NCI-H2196 treated with DMSO at 0.1 percent for 48 hours (cell line): ENCODE measurements at regions not wholly inside any gene's neighbourhood (a gene's known extent, or its start where the extent isn't known, plus 50 kb on each side); places are given as distances from the start of the nearest gene placed in this dataset.

Source experiments
- DNase-seq: peaks from one replicate; lab custom pipeline; 2025; ENCODE audit not compliant: unreplicated experiment; lab: John Stamatoyannopoulos, UW

DNA sequence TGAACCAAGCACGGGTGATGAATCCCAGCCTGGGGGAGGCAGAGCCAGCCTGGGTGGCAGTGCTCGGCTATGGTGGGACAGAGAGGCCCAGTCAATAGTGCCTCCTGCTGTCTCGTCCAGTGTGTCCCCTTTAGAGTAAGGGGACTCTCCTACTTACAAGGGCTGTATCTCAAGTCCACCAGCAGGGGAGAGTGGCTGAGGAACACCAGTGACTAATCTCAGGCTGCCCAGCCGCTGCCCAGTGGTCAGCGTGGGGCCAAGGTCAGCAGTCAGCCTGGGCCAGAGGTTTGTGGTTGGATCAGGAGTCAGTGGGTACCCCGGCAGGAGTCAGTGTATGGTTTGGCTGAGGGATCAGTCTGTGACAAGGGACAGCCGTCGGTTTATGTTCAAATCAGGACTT is 109.2 kb upstream of the RUNX3 start:
- DNase-seq: no peak

DNA sequence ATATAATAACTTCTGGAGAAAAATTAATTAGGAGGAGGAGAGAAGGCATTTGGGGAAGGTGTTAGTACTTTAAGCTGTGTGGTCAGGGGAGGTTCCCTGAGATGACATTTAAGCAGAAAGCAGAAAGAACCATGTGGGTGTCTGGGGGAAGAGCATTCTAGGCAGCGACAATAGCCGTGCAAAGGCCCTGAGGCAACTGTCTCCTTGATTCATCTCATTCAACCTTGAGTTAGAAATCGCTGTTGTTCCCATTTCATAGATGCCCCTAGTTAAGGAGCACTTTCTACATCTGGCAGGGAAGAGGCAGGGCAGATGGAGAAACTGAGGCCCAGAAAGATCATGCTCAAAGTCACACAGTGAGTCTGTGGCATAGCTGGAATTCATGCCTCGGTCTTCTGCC is 108.6 kb upstream of the RUNX3 start:
- DNase-seq: no peak

DNA sequence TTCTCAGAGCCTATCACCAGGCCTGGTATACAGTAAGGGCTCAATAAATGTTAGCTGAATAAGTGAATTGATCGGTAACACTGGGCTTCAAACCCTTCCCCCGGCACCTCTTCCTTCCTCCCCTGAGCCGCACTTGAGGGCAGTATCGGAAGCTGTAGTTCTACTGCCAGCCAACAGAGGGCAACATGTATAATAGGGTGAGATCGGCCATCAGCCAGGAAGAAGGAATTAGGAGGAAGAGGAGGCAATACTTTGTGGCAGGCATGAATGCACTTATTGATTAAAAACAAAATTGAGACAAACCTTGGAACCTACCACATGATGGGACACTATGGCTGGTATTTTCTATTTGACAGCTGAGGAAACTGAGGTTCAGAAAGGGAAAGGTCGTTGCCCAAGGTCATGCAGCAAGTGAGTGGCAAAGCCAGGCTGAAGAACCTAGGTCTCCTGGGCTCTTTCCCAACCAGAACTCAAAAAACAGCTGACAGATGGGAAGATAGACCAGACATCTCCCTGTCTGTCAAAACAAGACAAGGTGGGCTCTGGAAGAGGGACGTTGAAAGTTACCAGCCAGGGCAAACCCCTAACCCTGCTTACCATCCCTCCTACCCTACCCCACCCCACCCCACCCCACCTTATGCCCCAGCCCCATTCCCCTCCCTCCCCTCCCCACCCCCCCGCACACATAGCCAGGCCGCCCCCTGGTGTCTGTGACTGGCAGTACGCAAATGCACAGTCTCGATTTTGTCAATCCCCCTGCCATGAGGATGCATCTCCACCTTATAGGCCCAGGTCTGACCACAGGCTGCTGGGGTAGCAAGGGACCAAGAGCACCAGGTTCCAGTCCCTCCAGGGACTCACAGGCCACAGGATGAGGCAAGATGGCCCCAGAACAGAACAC is 107.3 kb upstream of the RUNX3 start:
- DNase-seq: no peak

DNA sequence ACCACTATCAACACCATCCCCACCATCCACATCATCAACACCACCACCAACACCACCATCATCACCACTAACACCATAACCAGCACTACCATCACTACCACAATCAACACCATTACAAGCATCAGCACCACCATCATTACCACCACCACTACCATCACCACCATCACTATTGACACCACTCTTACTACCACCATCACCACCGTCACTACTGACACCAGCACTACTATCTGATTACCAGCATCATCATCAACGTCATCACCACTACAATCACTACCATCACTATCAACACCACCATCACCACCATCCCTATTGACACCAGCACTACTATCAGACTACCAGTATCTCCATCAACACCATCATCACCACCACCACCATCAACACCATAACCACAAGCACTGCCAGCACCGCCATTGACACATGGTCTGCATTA is 106.1 kb upstream of the RUNX3 start:
- no peak for DNase-seq

DNA sequence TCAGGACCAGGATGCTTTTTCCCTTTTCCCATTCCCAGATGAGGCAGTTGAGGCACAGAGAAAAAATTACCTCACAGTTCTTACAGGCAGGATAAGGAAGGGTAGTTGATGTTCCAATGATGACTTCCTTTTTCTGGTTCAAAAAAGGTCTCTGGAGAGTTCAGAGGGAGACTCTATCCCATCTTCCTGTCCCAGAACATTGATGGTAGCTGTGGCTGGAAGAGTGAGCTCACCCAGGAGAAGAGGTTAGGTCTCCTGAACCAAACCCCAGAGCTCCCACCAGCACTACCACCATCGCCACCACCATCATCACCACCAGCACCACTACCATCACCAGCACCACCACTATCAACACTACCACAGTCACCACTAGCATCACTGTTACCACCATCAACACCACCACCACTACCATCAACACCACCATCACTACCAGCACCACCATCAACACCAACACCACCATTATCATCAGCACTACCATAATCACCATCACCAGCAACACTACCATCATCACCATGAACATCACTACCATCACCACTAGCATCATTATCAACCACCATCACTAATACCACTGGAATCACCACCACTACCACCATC is 105.5 kb upstream of the RUNX3 start:
- DNase-seq: no peak

DNA sequence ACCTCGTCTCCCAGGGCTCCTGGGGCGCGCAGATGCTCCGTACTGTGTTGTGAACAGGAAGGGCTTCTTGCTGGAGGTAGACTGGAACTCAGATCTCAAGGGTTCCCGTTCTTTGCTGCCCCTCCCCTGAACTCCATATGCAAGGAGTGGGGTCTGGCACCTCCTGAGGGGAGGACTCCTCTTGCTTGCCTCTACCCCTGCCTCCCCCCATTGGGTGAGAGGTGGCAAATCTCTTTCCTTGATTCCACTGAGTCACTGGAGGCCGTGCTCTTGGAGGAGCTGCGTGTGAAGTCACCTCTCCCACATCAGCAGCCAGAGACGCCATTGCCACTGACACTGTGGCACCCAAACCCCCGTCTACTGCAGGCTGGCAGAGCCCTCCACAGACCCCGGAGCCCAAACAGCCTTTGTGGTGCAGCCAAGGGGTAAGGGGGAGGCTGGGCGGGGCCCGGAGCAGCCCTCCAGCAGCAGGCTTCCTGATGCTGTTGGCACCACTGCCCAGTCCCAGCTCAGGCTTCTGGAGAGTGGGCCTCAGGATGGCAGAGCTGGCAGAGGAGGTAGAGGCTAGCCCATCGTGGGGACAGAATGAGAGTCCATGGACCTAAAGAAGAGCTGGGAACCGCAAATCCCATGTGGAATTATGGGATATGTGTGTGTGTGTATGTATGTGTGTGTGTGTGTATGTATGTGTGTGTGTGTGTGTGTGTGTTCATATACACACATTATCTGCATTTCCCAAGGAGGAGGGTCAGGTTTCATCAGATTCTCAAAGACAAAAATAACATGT is 104.9 kb upstream of the RUNX3 start:
- no peak for DNase-seq

DNA sequence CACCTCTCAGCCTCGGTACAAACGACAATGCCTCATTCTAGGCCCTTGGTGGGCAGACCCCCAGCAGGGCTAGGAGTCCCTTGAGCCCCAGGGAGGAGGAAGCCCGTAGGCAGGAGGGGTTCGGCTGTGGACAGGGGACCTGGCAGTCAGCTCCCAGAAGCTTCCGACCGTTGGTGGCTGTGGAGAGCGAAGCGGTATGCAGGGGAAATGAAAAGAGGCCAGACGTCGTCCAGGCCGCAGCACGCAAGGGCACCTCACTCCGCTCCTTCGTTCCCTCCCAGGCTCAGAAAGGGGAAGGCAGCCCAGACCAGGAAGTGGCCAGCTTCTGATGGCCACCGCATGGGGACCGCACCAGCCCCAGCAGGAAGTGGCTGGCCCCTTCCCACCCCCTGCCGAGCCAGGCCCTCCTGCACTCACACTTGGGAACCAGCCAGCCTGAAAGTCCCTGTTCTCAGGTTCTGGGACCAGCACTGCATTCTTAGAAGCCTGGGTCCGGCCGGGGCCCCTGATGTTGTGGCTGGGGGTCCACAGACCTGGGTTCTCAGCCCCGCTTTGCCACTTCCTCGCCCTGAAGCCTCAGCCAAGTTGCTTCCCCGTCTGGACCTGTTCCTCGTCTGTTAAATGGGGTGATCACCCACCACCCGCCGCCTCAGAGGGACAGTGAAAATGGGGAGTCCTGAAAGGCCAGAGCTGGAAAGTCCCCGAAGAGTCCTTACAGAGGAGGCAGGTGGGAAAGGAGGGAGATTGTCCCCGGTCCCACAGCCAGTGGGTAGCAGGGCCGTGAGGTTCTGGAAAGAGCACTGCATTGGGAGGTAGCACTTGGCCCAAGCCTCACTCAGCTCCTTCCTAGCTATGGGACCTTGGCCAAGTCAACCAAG is 104.0 kb upstream of the RUNX3 start:
- DNase-seq: no peak

DNA sequence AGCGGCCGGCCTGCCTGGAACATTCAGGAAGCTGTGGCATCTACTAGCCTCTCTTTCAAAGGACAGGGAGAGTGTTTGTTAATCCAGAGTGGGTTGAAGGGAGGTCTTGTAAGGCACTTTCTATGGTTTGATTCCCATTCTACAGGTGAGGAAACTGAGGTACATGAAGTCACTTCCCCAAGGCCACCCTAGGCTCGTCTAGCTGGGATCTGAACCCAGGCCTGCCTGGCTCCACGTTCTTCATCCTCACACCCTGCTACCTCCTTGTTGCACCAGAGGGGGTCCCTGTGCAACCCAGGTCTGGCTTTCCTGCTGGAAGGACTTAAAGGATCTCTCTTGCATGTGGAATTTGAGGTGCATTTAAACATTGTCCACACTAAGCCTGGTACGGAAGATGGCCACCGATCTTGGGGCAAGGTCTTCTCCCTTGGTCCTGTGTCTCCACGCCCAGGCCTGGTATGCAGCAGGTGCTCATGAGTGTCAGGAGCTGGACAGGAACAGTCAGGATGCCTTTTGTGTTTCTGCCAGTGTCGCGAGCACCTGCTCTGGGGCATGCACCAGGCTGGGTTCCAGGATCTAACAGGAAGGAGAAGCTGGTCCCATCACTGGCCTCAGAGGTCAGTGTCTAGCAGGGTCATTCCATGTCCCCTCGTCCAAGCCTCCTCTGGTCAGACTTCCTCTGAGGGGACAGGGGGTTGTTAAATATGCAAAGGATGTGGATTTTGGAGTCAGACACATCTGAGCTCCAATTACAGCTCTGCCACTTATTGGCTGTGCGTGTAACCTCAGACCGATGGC is 103.2 kb upstream of the RUNX3 start:
- no peak for DNase-seq

DNA sequence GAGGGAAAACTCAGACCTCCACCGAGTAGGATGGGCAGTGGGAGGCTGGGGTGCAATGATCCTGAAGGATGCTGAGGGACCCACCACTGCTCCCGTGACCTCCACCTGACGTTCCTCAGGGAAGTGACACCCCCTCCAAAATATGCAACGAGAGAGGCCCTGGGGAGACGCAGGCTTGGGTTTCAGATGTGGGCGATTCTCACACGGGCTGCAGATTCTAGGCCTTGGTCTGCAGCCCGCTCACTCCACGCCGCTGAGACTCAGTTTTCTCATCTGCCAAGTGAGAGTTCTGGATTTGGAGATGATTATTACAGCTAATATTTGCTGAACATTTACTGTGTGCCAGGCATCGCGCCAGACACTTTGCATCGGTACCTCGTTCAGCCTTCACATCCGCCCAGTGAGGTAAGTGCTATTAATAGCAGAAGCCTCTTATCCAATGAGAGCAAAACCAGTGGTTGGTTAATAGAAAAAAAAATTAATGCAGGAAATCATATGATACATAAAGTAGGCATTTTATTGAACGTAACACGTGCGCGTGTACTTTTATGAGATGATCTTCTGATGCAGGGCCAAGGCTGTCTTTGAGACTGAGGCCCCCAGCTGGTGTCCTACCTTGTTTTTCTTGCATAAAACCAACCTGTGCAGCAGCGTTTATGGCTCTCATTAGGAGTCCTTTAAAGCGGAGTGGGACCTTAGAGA is 102.0 kb upstream of the RUNX3 start:
- peak; percentile 79 for DNase-seq

DNA sequence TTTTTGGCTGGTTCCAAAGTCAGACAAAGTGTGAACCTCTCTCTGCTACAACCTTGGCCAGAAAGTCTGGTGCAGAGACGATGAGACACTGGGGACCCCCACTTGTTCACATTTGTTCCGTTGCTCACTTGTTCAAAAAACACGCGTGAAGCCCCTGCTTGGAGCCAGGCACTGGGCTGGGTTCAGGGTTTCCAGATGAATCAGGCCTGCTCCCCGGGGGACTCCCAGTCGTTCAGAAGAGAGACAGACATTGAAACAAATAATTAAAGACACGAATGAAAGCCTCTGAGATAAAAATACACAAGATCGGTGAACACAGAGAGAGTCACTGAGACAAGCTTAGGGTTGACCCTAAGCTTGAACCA is 101.5 kb upstream of the RUNX3 start:
- no peak for DNase-seq

DNA sequence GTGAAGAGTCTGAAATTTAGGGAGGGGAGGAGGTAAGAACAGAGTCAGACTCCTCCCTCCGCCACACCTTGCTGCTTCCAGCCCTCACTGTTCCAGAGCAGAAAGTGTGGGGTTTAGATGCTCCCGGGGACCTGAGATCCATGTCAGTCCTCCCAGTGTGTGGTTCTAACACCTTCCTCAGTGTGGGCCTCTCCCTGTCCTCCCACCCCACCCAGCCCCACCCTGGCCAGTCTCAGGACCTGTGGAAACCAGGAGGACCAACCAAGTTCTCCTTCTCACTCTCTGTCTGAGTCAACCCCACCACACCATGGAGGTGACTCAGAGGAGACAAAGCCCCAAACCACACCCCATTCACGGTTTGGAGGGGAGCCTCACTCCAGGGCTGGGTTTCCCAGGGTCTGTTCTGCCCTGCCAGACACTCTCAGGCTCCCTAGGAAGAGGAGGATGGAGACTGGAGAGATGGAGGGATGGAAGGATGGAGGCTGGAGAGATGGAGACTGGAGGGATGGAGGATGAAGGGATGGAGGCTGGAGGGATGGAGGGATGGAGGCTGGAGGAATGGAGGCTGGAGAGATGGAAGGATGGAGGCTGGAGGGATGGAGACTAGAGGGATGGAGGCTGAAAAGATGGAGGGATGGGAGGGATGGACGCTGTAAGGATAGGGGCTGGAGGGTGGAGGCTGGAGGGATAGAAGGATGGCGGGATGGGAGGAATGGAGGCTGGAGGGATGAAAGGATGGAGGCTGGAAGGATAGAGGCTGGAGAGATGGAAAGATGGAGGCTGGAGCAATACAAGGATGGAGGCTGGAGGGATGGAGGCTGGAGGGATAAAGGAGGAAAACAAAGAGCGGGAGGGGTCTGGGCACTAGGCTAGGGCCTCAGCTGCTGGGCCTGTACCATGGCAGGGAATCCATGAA is 100.9 kb upstream of the RUNX3 start:
- no peak for DNase-seq

DNA sequence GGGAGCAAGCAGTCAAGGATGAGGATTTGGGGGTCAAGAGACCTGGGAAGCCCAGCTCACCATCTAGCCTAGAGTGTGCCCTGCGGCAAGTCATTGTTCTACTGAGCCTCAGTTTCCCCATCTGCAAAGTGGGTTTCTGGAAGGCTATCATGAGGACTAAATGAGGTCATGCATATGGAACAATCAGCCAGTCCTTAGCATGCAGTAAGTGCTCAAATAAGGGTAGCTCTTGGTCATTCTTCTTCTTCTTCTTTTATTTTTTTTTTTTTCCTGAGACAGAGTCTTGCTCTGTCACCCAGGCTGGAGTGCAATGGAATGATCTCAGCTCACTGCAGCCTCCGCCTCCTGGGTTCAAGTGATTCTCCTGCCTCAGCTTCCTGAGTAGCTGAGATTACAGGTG is 99.9 kb upstream of the RUNX3 start:
- no peak for DNase-seq

DNA sequence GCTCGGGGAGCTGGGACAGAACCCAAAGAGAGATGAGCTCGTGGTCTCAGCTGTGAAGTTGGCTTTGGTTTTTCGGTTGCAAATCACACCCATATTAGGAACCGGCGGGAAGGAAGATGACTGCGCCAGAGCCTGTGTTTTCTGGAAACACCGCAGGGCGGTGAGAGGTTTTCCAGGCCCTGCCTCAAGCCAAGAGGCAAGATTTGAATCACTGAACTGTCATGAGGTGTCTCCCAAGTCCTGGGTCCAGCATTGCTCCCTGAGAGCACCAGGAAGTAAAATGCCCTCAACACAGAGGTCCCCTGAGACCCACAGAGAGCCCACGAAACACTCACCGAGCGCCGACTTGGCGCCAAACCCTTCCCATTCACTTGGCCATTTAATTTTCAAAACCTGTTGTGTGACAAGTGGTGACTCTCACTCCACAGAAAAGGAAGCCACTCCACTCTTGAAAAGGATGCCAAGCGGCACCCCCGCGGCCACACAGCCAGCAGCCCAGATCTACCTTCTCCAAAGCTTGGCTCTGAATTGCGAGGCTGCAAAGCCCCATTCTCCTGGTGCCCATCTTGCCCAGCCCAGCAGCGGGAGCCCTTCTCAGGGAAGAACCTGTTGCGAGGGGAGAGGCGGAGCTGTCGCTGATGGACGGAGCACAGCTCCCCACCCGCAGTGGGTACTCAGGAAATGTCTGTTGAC is 99.0 kb upstream of the RUNX3 start:
- no peak for DNase-seq

DNA sequence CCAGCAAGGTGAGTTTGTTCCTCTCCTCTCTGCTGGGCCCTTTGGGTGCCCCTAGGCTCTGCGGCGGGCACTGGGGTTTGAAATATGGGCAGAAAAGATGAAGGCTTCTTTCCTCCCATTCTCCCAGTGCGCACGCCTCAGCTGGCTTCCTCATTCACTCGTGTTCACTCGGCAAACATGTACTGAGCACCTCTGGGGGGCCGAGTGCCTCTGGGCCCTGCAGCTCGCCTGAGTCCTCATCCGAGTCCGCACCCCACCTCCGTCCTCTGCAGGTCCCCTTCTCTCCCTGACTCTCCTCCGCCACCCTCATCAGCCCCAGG is 98.5 kb upstream of the RUNX3 start:
- DNase-seq: no peak

DNA sequence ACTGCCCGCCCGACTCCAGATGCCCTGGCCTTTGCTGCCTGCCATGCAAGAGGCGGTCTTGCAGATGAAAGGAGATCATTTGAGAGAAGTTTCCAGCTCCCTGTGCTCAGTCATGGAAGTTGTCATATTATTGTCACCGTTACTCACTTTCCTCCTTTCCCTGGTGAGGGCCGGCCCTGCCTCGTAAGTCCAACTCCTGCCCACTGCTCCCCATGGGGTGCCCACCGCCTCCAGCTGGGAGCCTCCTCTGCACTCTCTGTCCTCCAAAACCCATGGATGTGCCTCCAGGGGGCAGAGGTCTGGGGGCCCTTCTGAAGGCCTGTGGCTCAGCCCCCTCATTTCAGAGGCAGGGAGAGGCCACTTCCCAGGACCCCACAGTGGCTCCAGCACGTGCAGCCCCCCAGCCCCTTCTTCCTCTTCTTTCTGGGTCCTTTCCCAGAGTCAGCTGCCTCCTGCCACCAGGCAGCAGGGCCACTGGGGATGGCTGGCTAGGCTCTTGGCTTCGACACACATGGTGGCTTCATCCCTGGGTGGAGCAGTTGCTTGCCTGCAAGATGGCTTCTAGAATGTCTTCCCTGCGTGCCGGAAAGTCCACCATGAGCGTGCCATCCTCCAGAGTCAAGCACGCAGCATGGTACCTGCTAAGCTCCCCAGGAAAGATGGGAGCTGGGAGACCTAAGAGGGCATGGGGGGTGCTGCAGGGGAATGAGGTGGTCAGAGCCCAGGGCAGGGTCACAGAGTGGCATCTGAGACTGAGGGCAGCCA is 97.9 kb upstream of the RUNX3 start:
- DNase-seq: no peak

DNA sequence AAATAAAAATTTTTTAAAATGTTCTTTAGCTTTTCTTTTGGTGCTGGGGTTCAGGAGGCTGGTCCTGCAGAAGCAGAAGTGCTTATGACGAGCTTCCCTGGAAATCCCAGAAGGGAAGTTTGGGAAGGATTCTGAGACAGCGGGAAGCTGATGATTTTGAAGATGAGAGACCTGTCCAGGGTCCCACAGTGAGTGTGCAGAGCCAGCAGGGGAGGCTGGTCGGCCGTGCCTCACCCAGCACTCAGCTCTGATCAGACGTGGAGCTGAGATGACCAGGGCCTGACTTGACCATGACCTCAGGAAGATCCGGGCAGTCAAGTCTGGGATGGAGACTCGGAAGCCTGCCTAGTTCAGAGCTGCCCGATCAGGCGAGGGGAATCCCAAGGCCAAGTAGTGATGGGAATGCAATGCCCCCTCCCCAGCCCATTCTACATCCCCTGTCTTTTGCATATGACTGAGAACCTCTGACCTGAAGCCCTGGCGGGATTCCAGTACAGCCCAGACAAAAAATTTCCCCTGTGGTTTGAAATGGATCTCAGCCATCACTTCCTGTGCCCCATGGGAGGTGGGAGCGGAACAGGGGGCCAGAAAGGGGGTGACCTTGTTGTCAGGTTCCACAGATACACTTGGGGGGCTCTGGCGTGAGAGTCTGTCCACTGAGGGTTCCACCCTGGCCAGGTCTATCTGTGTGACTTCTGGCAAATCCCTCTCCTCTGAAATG is 96.8 kb upstream of the RUNX3 start:
- DNase-seq: no peak

DNA sequence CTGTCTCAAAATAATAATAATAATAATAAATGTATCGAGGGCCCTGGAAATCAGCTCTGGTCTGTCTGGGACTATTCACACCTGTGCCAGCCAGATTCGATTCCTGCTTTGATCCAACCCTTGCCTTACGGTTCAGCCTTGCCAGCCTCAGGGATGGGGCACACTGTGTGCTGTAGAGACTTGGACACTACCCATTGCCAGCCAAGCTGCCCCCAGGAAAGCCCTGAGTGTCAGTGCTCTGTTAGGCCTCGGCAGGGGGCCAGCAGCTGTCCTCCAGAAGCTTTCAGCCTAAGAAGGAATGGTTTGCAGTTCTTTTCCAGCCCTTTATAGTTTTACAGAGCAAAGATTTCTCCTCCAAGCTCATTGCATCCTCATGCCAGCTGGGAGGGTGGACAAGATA is 96.2 kb upstream of the RUNX3 start:
- DNase-seq: no peak
